OCI-LY3 (cell line): ENCODE measurements at regions not wholly inside any gene's neighbourhood (a gene's known extent, or its start where the extent isn't known, plus 50 kb on each side); places are given as distances from the start of the nearest gene placed in this dataset.

ENCODE experiments used
- EZH2phosphoT487 ChIP-seq: fragments of 200-600 bp; shearing (Covaris generic); IDR thresholded peaks from 2 replicates; pipeline ENCODE4 v1.6.1; 2018; ENCODE audit warnings: antibody characterized with exemption, mixed run types, low read depth
- TF ChIP-seq, protein P1 (sequence below): fragments of 200-600, 300-600 bp; sonication (generic); IDR thresholded peaks from 2 replicates; pipeline ENCODE4 v1.5.1; 2014; ENCODE audit warnings: antibody characterized with exemption, low read length, low read depth

DNA sequence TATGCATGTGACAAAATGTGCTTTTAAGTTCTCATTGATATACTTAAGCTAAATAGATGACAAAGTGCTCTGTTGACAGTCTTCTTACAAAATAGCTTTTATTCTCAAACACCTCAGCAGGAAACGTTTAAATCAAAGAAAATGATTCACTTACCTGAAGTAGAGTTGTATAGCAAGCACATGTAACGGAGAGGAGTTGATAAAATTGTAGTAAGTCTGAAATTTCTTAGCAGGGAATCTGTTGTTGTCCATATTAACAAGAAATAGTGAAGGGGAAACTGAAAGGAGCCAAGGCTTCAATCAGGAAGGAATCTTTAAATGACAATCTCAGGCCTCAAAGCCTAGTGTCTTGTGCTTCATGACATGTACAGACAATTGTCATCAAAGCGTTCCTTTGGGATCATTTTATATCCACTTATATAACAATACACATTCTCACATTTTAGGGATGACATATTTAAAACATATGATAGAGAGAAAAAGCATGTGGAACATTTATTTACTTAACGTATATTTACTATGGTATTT is 2010.2 kb upstream of the IGFBP7 start:
- TF ChIP-seq, protein P1, sequence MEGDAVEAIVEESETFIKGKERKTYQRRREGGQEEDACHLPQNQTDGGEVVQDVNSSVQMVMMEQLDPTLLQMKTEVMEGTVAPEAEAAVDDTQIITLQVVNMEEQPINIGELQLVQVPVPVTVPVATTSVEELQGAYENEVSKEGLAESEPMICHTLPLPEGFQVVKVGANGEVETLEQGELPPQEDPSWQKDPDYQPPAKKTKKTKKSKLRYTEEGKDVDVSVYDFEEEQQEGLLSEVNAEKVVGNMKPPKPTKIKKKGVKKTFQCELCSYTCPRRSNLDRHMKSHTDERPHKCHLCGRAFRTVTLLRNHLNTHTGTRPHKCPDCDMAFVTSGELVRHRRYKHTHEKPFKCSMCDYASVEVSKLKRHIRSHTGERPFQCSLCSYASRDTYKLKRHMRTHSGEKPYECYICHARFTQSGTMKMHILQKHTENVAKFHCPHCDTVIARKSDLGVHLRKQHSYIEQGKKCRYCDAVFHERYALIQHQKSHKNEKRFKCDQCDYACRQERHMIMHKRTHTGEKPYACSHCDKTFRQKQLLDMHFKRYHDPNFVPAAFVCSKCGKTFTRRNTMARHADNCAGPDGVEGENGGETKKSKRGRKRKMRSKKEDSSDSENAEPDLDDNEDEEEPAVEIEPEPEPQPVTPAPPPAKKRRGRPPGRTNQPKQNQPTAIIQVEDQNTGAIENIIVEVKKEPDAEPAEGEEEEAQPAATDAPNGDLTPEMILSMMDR = no peak
- TF ChIP-seq EZH2phosphoT487 = no peak
